Trophoblast cell (in vitro differentiated cells and primary cell): ENCODE measurements at regions not wholly inside any gene's neighbourhood (a gene's known extent, or its start where the extent isn't known, plus 50 kb on each side); places are given as distances from the start of the nearest gene placed in this dataset.

Experiments used
- DNase-seq, 2 donors: peaks; one replicate each; pipeline ENCODE4 v3.0.0-alpha.2; 2016
- H2AFZ ChIP-seq: 2 replicates; pipeline ENCODE4 v1.6.1; 2013; ENCODE audit warnings: low read length, moderate library complexity, mild to moderate bottlenecking; ENCODE audit not compliant: insufficient read depth, poor library complexity
- H2AK5ac ChIP-seq: 2 replicates; pipeline ENCODE4 v1.6.1; 2013; ENCODE audit warnings: mild to moderate bottlenecking, low read length
- H2BK120ac ChIP-seq: 2 replicates; pipeline ENCODE4 v1.6.1; 2013; ENCODE audit warnings: low read length, mild to moderate bottlenecking, moderate library complexity; ENCODE audit not compliant: insufficient read depth, poor library complexity
- H2BK12ac ChIP-seq: 2 replicates; pipeline ENCODE4 v1.6.1; 2013; ENCODE audit warnings: mild to moderate bottlenecking, low read length, moderate library complexity
- H2BK5ac ChIP-seq: 2 replicates; pipeline ENCODE4 v1.6.1; 2013; ENCODE audit warnings: low read length, low read depth, moderate library complexity, mild to moderate bottlenecking; ENCODE audit not compliant: poor library complexity
- H3K14ac ChIP-seq: 2 replicates; pipeline ENCODE4 v1.6.1; 2013; ENCODE audit warnings: mild to moderate bottlenecking, low read length
- H3K18ac ChIP-seq: 2 replicates; pipeline ENCODE4 v1.6.1; 2013; ENCODE audit warnings: mild to moderate bottlenecking, low read length
- H3K23ac ChIP-seq: 2 replicates; pipeline ENCODE4 v1.6.1; 2013; ENCODE audit warnings: low read length
- H3K27ac ChIP-seq: 2 replicates; pipeline ENCODE4 v1.5.1; 2013; ENCODE audit warnings: low read depth, mild to moderate bottlenecking, inconsistent platforms, low read length, moderate library complexity
- H3K27me3 ChIP-seq: 2 replicates; pipeline ENCODE4 v1.6.1; 2013; ENCODE audit warnings: inconsistent platforms, mild to moderate bottlenecking, low read length, moderate library complexity; ENCODE audit not compliant: insufficient read depth
- H3K36me3 ChIP-seq, 2 experiments: 1 replicate in 1 of 2; 2 replicates in 1 of 2; pipeline ENCODE4 v1.6.1; 2013; ENCODE audit warnings: low read length in 2 of 2, mild to moderate bottlenecking in 2 of 2, moderate library complexity in 1 of 2; ENCODE audit not compliant: insufficient read depth in 2 of 2, control insufficient read depth in 1 of 2
- H3K4ac ChIP-seq: 2 replicates; pipeline ENCODE4 v1.6.1; 2013; ENCODE audit warnings: low read depth, mild to moderate bottlenecking, low read length, moderate library complexity
- H3K4me1 ChIP-seq, 2 experiments: 1 replicate in 1 of 2; 2 replicates in 1 of 2; pipeline ENCODE4 v1.6.1; 2013; ENCODE audit warnings: low read length in 2 of 2, mild to moderate bottlenecking in 2 of 2, moderate library complexity in 1 of 2; ENCODE audit not compliant: insufficient read depth in 2 of 2, control insufficient read depth in 1 of 2
- H3K4me2 ChIP-seq: 2 replicates; pipeline ENCODE4 v1.6.1; 2013; ENCODE audit warnings: inconsistent platforms, mild to moderate bottlenecking, low read length, moderate library complexity
- H3K4me3 ChIP-seq: 2 replicates; pipeline ENCODE4 v1.5.1; 2013; ENCODE audit warnings: mild to moderate bottlenecking, low read depth, low read length, inconsistent platforms
- H3K79me1 ChIP-seq: one replicate; pipeline ENCODE4 v1.6.1; 2013; ENCODE audit warnings: low read length
- H3K79me2 ChIP-seq: 2 replicates; pipeline ENCODE4 v1.6.1; 2013; ENCODE audit warnings: low read length, mild to moderate bottlenecking; ENCODE audit not compliant: control insufficient read depth, insufficient read depth, poor library complexity
- H3K9ac ChIP-seq: 2 replicates; pipeline ENCODE4 v1.6.1; 2013; ENCODE audit warnings: mild to moderate bottlenecking, low read length
- H3K9me3 ChIP-seq: 2 replicates; pipeline ENCODE4 v1.6.1; 2013; ENCODE audit warnings: low read depth, mild to moderate bottlenecking, control low read depth, inconsistent platforms, low read length; ENCODE audit not compliant: insufficient read depth
- H4K12ac ChIP-seq: 2 replicates; pipeline ENCODE4 v1.6.1; 2013; ENCODE audit warnings: low read depth, mild to moderate bottlenecking, low read length, moderate library complexity
- H4K8ac ChIP-seq: 2 replicates; pipeline ENCODE4 v1.6.1; 2013; ENCODE audit warnings: low read depth, mild to moderate bottlenecking, low read length, moderate library complexity
- H4K91ac ChIP-seq: one replicate; pipeline ENCODE4 v1.6.1; 2013; ENCODE audit warnings: low read depth, mild to moderate bottlenecking, low read length, moderate library complexity
- WGBS: extraction: QIAGEN DNeasy Blood & Tissue Kit; methylation state at CpG from one replicate; pipeline ENCODE4 v1.1.7; 2013; ENCODE audit warnings: missing lambda C conversion rate; ENCODE audit not compliant: insufficient read length, insufficient coverage; ENCODE audit errors: extremely low coverage; 5-methylcytosine and 5-hydroxymethylcytosine counted together

DNA sequence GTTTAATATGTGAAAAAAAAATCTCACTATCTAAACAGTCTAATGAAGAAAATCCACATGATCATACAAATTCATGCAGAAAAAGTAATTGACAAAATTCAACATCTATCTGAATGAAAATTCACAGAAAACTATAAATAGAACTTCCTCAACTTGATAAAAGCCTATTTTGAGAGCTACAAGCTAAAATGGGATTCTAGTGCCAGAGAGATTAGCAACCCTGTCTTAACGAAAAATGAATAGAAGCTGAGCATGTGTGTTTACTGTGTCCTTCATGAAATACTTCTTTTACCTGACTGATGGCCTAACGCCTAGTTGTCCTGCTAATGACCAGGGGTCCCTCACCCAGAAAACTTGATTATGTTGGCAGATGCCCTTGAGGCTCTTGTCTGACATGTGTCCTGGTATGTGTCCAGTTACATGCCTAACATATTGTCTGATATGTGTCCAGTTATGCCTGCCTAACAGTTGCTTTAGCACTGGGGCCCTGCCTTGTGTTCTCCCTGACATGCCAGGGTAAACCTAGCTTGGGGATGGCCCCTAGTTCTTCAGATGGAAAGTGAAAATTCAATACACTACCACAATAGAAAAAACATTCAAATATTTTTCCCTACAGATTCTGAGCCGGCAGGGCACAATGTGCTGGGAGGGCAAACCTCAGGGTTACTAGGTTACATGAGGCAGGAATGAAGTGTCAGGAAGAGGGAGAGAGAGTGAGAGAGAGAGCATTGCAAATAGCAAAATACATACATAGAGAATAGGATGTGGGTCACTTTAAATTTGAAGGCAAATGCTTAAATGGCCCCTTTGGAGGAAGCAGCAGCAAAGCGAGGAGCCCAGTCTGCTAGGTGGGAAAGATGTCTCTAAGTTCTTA is 834.0 kb downstream of the CDH11 start:
- Histone ChIP-seq H3K9me3 (no peaks in the 10 kb centered on the region), H2BK12ac (no peak overlapping the region), H3K14ac (no peak overlapping the region), H3K4me1 (no peaks in the 10 kb centered on the region), H3K4me2 (no peak overlapping the region), H2BK120ac (no peak overlapping the region), H3K4me3 (no peak overlapping the region), H3K79me2 (no peaks in the 10 kb centered on the region), H3K18ac (no peak overlapping the region), H3K23ac (no peak overlapping the region), H2AFZ (no peak overlapping the region), H3K79me1 (no peaks in the 10 kb centered on the region), H4K12ac (no peak overlapping the region), H4K8ac (no peak overlapping the region), H2AK5ac (no peak overlapping the region), H3K9ac (no peak overlapping the region), H2BK5ac (no peak overlapping the region), H3K27me3 (no peaks in the 10 kb centered on the region), H4K91ac (no peak overlapping the region), H3K27ac (no peak overlapping the region), H3K36me3 (no peaks in the 10 kb centered on the region), H3K4ac (no peak overlapping the region)
- no CpG with 5 or more reads among the region's 4 CpGs for WGBS
- no peak for DNase-seq

DNA sequence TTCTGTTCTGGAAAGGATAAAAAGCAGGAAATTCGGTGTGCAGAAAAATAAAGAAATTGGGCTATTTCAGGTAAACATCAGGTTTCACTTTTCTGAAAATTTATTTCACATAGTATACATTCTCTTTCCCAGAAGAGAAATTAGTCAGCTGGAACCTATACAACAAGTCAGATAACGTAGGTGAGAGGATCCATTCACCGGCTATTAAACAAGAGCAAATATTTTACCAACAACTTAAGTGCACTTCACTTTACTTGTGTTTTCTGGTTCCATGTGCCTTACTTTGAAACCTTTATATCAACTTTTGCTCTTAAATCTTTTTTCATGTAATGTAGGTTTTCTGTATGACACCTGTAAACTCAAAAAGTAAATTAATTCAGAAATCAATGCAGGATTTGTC is 839.7 kb downstream of the CDH11 start:
- H3K23ac ChIP-seq: no peak overlapping the region
- H3K79me2 ChIP-seq: no peaks in the 10 kb centered on the region
- no peaks in the 10 kb centered on the region for H3K4me1 ChIP-seq
- no peak overlapping the region for H3K9ac ChIP-seq
- no peak overlapping the region for H2BK12ac ChIP-seq
- no peak overlapping the region for H4K12ac ChIP-seq
- no peak overlapping the region for H2AFZ ChIP-seq
- no peak overlapping the region for H3K4me3 ChIP-seq
- H3K36me3 ChIP-seq: no peaks in the 10 kb centered on the region
- H3K27me3 ChIP-seq: no peaks in the 10 kb centered on the region
- no peak overlapping the region for H3K14ac ChIP-seq
- H3K27ac ChIP-seq: no peak overlapping the region
- no peak for DNase-seq
- H3K9me3 ChIP-seq: no peaks in the 10 kb centered on the region
- H2BK120ac ChIP-seq: no peak overlapping the region
- H4K8ac ChIP-seq: no peak overlapping the region
- WGBS: no CpG with 5 or more reads among the region's 3 CpGs
- no peak overlapping the region for H4K91ac ChIP-seq
- H3K79me1 ChIP-seq: no peaks in the 10 kb centered on the region
- H3K4me2 ChIP-seq: no peak overlapping the region
- H2BK5ac ChIP-seq: no peak overlapping the region
- no peak overlapping the region for H2AK5ac ChIP-seq
- no peak overlapping the region for H3K18ac ChIP-seq
- no peak overlapping the region for H3K4ac ChIP-seq

GRCh38 chr16:64280317-64280716 is 841.5 kb downstream of the CDH11 start:
- H3K14ac ChIP-seq: no peak overlapping the region

DNA sequence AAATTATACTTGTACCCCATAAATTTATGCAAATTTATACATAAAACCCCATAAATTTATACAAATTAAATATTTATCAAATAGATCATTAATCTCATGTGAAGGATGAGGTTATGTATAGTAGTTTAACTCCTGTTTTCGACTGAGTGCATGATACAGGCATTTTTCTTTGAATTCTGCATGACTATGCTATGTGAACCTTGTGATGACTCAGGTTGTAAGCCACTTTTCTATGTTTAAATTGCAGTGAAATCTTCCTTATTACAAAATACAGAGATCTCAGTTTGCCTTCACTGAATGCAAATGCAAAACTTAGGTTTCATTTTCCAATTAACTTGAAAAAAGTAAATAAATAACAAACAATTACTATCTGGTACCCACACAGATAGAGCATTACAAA is 843.7 kb downstream of the CDH11 start:
- no peak overlapping the region for H3K27ac ChIP-seq
- no peak overlapping the region for H4K8ac ChIP-seq
- H3K27me3 ChIP-seq: no peaks in the 10 kb centered on the region
- H3K23ac ChIP-seq: no peak overlapping the region
- no peaks in the 10 kb centered on the region for H3K36me3 ChIP-seq
- no peak overlapping the region for H2BK12ac ChIP-seq
- H3K79me2 ChIP-seq: no peaks in the 10 kb centered on the region
- H4K12ac ChIP-seq: no peak overlapping the region
- H2BK120ac ChIP-seq: no peak overlapping the region
- no peak overlapping the region for H3K4me2 ChIP-seq
- H3K9ac ChIP-seq: no peak overlapping the region
- no peak overlapping the region for H3K14ac ChIP-seq
- no peak overlapping the region for H4K91ac ChIP-seq
- no CpG with 5 or more reads among the region's 1 CpG for WGBS
- H3K4ac ChIP-seq: no peak overlapping the region
- no peaks in the 10 kb centered on the region for H3K79me1 ChIP-seq
- H2AK5ac ChIP-seq: no peak overlapping the region
- DNase-seq: no peak
- H3K18ac ChIP-seq: no peak overlapping the region
- H2AFZ ChIP-seq: no peak overlapping the region
- no peak overlapping the region for H3K4me3 ChIP-seq
- H3K4me1 ChIP-seq: no peaks in the 10 kb centered on the region
- no peak overlapping the region for H2BK5ac ChIP-seq
- no peaks in the 10 kb centered on the region for H3K9me3 ChIP-seq

More at GRCh38 chr16:64280317-64280716, 841.5 kb downstream of the CDH11 start:
- no peak overlapping the region for H3K9ac ChIP-seq
- H3K4me2 ChIP-seq: no peak overlapping the region
- no peak overlapping the region for H4K8ac ChIP-seq
- H3K79me1 ChIP-seq: no peaks in the 10 kb centered on the region
- no peak overlapping the region for H3K4me3 ChIP-seq
- no CpG with 5 or more reads among the region's 9 CpGs for WGBS
- no peak overlapping the region for H3K27ac ChIP-seq
- no peaks in the 10 kb centered on the region for H3K4me1 ChIP-seq
- no peak overlapping the region for H2AK5ac ChIP-seq
- no peak overlapping the region for H3K18ac ChIP-seq
- H3K23ac ChIP-seq: no peak overlapping the region
- H3K9me3 ChIP-seq: no peaks in the 10 kb centered on the region
- no peak overlapping the region for H2BK5ac ChIP-seq
- H2BK120ac ChIP-seq: no peak overlapping the region
- no peaks in the 10 kb centered on the region for H3K27me3 ChIP-seq
- no peak for DNase-seq
- H3K79me2 ChIP-seq: no peaks in the 10 kb centered on the region
- no peak overlapping the region for H2AFZ ChIP-seq
- no peak overlapping the region for H2BK12ac ChIP-seq
- no peak overlapping the region for H4K12ac ChIP-seq
- H4K91ac ChIP-seq: no peak overlapping the region
- H3K36me3 ChIP-seq: no peaks in the 10 kb centered on the region
- H3K4ac ChIP-seq: no peak overlapping the region
